NCI-H1048 (cell line): ENCODE measurements at regions not wholly inside any gene's neighbourhood (a gene's known extent, or its start where the extent isn't known, plus 50 kb on each side); places are given as distances from the start of the nearest gene placed in this dataset.
"Not testable (repeated sequence)": the region's sequence is repeated elsewhere in the genome, so short reads cannot be mapped to it uniquely, and the experiment has no call there.

Experiments used
- DNase-seq: peaks from one replicate; lab custom pipeline; 2025; lab: John Stamatoyannopoulos, UW

DNA sequence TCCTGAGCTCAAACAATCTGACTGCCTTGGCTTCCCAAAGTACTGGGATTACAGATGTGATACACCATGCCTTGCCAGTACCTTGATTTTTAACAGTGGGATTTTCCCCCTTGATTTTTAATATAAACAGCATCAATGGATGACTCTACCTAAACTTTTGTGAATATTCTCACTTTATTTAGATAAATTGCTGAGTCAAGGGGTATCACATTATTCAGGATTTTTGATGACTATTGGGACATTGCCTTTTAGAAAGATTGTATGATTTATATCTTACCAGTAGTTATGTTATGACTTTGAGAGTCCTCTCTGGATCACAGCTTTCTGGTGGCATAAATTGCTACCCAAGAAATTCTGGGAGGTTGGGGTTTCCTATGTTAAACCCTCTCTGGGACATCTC, 112.5 kb upstream of the SPAG17 start:
- DNase-seq: no peak

DNA sequence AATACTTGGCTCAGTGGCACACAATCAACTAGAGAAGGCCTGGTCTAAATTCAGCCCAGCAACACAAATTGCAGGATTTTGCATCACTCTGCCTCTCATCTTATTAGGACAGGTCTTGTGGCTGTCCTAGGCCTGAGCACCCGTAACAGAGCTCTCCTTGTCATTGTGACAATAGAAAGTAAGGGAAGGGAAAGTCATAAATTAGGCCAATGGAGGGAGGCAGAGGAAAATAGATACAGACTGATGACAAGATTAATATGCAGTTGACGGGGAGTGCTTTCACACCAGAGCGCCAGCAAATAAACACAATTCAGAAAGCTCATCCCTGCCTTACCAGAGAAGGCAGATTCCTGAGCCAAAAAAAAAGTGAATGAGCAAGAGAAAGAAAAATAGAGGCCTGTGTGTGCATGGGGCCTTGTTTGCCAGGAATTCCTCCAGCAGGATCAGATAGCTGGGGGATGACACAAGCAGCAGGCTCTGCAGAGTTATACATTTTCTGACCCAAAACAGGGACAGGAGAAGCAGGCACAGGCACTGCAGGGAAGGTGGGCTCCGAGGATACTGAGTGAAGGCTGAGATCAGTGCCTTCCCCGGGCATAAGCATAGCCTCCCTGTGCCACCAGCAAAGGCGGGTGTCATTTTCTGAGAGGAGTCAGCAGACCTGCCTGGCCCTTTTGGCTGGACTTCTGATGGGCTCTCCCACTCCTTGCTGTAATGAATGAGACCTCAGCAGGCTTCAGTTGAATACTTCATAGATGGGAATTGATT, 110.0 kb upstream of the SPAG17 start:
- no peak for DNase-seq

DNA sequence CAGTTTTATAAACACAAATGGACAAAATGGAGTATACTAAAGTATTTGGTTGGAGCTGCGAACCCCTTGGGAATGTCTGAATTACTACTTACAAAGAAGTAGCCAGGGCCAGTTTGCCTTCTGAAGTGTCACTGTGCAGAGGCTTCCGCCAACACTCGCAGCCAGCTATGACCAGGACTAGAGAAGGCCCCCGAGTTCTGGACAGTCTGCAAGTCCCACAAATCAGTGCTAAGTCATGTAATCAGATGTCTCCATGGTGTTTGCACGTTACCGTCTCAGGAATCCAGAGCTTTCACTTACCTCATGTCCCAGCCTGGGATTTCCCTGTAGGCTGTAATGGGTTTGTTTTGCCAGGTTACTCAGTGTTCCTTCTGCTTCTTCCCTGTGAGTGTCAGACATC, 106.6 kb upstream of the SPAG17 start:
- no peak for DNase-seq

DNA sequence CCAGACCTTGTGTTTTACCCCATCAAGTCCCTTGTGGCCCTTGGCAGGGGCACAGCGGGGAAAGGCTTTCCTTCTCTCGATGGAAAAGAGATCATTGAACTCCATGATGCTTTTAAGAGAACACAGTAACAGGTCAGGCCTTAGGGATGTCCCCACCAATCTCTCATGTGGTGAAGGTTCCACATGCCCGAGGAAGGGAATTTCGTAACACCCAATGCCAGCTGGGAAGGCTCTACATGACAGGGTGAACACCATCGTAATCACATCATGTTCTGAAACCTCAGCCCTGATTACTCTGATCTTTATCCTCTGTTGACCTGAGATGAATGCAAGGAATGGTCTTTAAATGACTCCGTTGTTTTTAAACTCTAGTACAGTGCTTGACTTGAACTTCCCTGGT, 105.5 kb upstream of the SPAG17 start:
- no peak for DNase-seq

DNA sequence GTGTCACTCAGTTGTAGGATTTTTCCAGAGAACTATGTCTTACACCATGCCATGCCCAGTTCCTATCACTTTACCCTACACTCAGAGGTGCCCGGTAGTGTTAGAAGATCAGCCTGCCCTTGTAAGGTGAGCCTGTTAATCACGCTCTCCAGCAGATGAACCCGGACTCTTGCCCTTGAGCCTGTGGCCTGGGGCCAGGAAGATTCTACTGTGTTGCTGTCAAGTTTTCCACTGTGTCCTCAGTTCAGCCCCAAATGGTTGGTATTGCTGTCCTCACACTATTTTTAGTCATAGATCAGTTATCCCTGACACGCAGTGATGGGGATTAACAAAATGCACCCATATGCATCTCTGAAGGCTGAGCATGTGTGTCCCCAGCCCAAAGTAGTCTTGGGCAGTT, 105.0 kb upstream of the SPAG17 start:
- DNase-seq: no peak

DNA sequence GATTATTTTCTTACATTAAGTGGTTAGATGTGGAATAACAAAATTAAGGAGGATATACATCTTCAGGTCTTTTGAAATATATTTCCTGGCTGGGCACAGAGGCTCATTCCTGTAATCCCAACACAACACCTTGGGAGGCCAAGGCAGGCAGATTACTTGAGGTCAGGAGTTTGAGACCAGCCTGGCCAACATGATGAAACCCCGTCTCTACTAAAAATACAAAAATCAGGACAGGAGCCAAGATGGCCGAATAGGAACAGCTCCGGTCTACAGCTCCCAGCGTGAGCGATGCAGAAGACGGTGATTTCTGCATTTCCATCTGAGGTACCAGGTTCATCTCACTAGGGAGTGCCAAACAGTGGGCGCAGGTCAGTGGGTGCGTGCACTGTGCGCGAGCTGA, 95.6 kb upstream of the SPAG17 start:
- DNase-seq: not testable (repeated sequence)

DNA sequence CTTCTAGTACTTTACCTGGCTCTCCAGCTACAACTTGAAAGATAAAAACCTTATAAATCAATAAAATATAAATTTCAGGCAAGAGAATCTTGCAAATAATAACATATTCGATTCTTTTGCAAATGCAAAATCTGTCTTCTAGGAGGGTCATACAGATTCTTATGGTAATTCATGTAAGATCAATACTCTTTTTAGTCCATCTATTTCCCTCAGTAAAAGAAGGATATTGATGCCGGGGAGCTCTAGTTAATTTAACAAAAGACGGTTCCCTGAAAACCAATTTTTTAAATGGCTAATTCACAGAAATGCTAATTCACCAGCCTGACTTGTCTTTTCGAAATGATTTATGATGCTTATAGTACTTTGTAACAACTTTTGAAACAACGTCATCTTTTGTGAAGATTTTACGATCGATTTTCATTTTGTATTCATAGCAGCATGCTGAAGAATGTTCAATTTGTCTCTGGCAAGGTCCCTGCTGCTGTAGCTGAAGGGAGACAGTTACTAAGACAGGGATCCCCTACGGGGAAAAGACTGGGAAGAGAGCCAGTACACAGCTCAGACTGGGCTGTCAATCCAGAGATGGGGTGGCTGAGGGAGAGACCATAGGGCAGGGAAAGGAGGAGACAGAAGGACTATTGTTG, 90.6 kb upstream of the SPAG17 start:
- peak; percentile 19 for DNase-seq

DNA sequence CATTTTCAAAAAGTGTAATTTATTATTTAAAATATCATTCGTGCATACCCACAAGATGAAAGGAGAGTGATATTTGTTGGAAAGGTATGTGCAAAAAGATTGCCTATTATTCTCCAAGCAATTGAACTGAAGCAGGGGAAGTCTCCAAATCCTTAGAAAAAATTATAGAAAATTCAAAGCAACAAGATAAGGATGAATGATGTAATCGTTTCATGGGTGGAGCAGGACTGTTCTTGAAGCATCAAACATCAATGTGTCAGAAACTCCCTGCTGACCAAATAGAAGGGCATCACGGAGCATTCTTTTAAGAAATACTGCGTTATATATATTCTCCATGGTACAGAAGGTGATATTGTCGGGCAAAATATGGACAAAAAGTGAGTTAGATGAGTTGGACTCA, 87.9 kb upstream of the SPAG17 start:
- no peak for DNase-seq

DNA sequence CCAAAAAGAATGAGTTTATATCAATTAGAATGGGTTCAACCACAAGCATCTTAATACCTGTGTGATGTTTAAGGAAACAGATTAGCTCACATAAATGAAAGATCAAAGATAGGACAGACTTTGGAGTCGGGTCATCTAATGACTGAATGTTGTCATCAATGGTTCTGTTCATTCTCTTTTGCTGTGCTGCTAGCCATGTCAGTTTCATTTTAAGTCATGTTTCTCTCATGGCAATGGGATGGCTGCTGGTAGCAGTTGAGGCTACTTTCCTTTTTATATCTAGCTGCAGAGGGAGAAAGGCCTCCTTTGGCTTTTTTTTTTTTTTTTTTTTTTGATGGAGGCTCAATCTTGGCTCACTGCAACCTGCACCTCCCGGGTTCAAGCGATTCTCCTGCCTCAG, 86.9 kb upstream of the SPAG17 start:
- no peak for DNase-seq

DNA sequence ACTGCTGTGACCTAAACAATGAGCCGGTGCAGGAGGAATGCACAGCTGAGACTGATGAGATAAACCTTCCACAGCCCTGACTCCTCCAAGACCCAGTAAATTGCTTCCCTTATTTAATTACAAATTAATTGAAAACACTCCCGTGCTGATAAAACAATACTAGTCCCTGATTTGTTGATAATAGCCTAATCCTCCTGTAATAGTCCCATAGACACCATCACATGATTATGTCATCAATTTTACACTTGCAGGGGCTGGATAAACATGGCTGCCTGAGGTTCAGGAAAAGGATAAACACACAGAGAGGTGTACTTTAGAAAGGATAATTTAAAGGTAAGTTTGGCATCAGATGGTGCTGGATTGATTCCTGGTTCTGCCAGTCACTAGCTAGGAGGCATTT, 84.6 kb upstream of the SPAG17 start:
- DNase-seq: no peak

DNA sequence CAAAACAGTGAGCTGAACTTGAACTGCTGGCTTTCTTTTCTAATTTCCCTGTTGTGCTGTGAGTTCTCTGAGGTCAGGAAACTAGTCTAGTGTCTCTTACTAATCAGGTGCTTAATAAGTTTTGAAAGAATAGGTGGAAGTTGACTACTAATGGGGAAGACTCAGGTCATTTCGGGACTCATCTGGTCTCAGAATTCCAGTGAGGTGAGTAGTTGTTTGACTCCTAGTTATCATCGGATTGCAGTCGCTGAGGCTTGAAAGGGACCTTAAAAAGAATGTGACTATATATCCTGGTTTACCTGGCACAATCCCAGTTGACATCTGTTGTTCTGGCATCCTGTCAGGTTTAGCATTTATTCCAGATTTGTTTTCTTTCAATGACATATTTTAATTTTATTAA, 81.4 kb upstream of the SPAG17 start:
- DNase-seq: no peak

DNA sequence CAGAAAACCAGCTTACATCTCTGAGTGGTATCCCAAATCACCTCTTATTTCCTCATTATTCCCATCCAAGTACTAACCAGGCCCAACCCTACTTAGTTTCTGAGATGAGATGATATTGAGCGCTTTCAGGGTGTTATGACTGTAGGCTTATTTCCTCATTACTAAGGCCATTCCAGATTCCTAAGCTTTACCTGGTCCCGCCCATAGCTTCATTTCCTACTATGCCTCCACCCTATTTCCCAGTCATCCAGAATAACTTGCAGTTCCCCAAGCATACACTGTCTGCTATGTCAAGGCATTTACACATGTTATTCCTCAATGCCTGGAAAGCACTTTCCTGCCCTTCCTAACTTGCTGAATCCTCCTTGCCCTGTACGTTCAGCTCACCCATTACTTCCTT, 79.3 kb upstream of the SPAG17 start:
- no peak for DNase-seq

DNA sequence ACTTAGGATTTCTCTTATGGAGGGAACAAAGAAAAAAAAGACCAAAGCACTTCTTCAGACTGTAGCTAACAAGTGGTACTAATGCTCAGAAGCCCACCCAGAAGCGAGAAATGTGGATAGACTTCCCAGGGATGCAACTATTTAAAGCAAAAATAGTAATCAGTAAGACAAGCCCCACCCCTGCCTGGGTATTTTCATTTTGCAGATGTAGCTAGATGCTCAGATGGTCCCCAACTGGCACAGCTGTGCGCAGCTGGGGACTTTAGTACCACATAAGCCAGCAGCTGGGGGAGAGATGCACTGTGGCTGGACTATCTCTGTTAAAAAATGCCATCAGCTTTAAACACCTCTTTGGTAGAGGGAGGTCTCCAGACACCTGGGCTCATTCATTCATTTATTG, 77.8 kb upstream of the SPAG17 start:
- no peak for DNase-seq

DNA sequence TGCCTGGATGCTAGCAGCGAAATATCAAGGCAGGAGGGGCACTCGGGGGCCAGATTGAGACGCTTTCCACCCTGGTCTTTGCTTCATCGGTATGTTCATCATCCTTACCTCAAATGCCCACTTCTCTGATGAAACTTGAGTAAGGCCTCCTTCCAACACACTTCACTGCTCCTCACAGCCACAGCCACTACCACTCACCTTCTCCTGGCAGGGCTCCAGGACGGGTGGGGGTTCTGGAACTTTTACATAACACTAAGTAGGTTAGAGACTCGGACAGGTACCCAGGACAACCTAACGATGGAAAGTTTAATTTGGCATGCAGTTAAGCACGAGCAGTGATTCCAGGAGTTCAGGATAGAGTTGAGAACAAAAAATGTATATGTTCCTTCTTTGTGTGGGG, 73.9 kb upstream of the SPAG17 start:
- no peak for DNase-seq

DNA sequence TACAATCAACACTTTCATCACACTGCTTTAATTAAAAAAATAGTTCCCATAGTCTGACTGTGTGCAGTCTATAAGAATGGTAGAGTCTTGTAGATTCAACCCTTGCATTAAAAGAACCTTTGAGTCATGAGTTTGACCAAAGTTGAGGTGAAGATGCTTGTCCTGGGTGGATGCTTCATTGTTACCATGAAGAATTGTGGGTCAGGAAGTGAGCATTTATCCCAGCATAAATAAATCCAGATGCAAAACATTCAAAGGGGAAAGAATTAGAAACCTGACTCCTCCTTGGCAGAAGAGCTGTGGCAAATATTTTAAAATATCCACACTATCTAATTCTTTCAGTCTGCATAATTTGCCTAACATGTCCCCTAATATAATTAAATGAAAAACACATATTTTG, 72.9 kb upstream of the SPAG17 start:
- no peak for DNase-seq

DNA sequence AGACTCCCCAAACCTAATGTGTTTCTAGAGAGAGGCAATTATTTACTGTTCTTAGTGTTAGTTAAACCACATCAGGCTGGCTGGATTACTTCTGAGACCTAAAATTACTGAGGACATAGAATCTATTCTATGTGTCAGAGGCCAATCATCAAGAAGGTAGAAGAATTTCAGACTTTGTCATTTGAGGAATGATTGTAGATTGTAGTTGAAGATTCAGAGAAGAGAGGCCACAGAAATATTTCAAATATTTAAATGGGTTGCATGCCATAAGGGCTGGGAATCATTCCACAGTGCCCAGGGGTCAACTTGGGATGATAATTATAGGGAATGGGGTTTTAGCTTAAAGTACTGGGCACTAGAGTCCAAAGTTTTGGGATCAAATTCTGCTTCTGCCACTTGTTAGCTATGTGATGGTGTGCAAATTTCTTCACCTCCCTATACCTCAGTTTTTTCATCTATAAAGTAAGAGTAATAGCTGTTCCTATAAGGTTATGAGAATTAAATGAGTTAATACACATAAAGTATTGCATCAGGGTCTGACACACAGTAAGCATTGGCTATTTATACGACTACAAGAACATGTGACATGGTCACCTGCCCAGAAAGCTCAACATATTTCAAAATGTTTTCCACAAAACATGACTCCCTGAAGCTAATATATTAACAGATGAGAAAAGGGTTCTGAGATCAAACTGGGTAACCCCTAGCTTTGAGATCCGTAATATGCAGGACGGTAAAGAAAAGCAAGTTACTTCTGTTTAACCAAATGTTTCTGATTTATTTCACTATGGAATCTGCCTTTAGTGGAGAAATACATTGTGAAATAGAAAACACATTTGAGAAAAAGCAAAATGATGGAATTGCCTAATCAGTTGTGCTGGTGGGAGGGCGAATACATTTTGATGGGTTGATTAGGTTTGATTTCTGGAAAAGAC, 69.7 kb upstream of the SPAG17 start:
- no peak for DNase-seq

DNA sequence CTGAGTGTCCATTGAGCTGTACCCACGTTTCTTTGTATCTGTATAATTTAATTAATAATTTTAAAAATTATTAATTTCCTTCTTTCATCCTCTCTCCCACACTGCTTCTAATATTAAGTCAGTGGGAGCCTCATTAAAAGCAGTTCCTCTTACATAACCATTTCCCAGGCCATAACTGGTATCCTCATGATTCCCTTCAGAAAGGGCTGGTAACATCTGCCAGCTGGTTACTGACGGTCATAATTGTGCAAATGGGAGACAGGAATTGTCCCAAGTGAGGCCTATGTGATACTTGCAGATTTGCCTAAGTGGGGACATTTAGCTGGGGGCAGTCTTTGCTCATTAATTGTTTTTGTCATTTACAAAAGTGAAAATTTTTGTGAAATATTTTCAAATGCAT, 69.0 kb upstream of the SPAG17 start:
- no peak for DNase-seq

DNA sequence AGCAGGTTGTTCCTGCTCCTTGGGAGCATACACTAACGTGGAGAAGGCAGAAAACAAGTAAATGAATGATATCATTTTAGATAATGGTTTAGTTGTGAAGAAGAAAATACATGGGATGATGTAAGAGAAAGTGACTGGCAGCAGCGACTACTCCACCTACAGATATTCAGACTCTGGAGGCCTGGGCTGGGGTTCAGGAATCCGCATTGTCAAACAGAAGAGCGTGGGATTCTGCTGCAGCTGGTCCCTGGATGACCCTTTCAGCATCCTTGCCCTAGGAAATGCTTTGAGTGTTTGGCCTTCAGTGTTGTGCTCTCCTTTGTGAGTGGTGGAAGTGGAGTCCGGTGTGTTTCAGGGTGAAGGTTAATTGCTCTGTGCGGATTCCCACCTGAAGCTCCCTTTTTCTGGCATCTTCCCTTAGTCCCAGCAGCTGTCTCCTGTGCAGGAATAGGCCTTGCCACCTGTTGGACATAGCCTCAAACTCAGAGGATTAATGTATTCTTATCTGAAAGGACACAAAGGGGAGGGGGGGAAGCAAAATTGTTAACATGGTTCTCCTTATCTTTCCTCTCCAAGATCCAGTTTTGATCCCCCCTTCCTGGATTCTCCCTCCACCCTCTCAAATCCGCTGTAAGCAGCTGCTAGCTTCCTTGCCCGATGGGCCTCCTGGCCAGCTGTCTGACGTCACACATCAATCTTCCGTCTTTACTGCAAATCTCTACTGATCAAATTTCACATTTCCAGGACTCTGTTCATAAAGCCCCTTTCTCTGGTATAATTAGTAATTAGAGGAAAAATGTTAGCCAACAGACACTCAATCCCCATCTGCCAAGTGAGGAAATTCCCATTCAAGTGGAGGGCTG, 68.3 kb upstream of the SPAG17 start:
- no peak for DNase-seq

DNA sequence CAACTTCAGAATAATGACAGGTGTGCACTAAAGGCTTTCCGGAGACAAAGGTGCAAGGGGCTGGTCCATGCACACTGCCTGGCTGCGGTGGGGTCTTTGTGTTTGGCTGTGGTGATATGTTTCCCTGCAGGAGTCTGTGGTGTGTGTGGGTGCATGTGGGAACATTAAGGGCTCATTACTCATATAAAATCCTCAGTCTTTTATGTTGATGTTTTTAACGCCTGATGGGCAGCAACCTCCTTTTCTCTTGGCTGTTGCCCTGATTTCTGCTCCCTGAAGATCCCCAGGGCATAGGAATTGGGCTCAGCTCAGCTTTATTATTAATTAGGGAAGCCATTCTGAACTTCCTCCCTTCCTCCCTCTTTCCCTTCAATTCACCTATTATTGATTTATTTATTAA, 67.6 kb upstream of the SPAG17 start:
- no peak for DNase-seq

DNA sequence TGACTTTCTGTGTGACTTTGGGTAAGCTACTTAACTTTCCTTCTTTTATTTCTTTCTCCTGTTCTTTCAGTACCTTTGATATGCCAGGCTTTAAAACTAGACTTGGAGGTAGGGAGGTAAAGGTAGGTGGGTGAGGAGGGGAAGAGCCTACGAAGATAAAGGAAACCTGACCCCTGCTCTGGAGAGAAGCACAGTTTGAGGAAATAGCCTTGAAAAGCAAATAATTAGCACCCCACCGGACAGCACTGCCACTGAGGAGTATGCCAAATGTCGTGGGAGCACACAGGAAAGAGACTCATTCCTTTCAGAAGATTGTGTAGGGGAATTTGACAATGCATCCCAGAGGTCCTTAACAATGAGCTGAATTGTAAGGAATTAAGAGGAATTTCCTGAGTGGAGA, 65.2 kb upstream of the SPAG17 start:
- no peak for DNase-seq

DNA sequence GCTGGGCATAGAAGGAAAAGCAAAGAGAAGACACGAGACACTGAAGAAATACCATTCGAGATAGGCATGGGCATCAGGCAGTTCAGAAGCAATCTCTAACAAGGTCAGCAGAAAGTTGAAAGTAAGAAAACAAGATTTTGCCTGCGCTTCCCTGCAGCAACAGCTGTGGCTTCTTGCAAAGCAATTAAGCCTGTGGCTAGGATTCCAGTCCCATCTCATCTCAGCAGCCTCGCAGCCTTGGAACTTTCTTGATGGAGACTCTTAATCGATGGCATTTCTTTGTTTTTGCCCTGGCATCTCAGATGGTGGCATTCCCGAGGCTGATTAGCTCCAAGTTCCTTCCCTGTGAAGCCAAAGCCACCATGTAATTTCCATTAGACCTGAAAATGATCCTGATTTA, 64.6 kb upstream of the SPAG17 start:
- no peak for DNase-seq

DNA sequence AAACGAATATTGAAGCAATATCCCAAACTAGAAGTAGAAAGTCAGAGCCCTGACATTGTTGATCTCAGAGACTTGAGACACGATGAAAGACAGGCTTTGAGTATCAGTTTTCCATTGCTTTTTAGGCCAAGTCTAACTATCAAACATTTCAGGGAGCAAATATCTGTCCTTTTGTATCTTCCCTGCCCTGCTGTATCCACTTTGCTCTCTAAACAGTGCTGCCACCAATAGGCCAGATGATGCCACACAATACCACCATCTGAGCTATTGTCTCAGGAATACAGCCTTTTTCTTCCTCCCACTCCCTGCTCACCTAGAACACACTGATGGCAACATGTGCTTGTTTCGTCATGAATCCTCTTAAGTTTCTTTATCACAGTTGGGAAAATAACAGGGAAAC, 62.6 kb upstream of the SPAG17 start:
- no peak for DNase-seq
